Caki2 (cell line): ENCODE measurements at regions not wholly inside any gene's neighbourhood (a gene's known extent, or its start where the extent isn't known, plus 50 kb on each side); places are given as distances from the start of the nearest gene placed in this dataset.
"Not testable (repeated sequence)": the region's sequence is repeated elsewhere in the genome, so short reads cannot be mapped to it uniquely, and the experiment has no call there.

Experiments used
- DNase-seq: peaks from one replicate; pipeline ENCODE4 v3.0.0-alpha.2; 2015; ENCODE audit warnings: low read depth
- in situ Hi-C: cut with HindIII; loops from 2 replicates; pipeline ENCODE4 v1.10.0; 2016; ENCODE audit warnings: low sequenced_read_pairs, low pct_unique_long_range_greater_than_20kb, mixed read lengths

DNA sequence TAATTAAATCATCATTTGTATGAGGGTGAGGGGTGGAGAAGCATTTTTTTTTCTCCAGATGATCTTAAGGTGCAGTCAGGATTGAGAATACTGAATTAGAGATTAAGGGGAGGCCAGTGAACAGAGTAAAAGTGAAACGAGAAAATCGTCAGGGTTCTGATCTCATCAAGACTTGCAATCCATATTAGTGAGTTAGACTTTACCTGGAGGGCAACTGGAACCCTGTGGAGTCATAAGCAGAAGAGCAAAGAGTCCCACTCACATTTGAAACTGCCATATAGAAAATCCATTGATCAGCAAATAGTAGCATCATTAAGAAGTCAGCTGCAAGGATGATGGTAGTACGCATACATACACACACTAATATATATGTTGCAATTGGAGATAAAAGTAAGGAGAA lies 466.2 kb upstream of the PAPPA start:
- in situ Hi-C loops = no loop called here
- no peak for DNase-seq

DNA sequence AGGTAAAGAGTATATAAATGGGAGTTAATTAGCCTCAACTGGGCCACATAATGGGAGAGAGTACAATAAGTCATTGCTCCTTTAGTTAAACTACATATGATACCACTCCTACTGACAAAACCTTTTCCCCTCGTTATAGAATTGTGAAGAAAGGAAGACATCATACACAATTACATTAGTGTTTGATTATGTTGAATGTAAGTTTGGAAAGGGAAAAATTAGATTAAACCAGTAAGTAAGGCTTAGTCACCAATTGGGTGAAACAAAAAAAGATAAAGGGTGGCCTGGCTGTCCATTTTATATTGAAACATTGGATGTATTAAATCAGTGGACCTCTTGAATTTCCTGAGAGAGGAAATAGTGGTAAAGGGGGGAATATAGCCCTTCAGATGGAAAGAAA lies 464.3 kb upstream of the PAPPA start:
- no peak for DNase-seq
- in situ Hi-C loops = no loop called here

- in situ Hi-C loops = no loop called here
- peak; percentile 78 for DNase-seq
These were observed 462.6 kb upstream of the PAPPA start for GRCh38 chr9:115690786-115691496.

DNA sequence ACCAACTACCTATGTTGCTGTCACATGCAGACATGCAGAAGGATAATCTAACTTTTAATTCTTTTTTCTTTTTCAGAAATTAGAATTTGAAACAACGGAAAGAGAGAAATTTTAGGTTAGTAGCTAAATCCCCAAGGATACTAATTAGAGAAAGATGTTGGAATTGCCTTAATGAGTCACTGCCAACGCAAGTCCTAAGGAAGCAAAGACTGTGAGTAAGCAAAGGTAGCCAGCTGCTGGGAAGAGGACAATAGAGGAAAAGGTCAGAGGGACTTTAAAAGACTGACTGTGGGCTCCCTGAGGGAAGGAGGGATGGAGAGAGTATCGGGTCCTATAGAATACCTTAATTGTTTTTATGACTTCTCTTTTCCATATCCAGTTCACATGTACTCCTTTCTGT lies 461.9 kb upstream of the PAPPA start:
- peak; percentile 16 for DNase-seq
- in situ Hi-C loops = no loop called here

GRCh38 chr9:115692868-115693267 lies 460.7 kb upstream of the PAPPA start:
- in situ Hi-C loops, DNase-seq: not testable (repeated sequence)

DNA sequence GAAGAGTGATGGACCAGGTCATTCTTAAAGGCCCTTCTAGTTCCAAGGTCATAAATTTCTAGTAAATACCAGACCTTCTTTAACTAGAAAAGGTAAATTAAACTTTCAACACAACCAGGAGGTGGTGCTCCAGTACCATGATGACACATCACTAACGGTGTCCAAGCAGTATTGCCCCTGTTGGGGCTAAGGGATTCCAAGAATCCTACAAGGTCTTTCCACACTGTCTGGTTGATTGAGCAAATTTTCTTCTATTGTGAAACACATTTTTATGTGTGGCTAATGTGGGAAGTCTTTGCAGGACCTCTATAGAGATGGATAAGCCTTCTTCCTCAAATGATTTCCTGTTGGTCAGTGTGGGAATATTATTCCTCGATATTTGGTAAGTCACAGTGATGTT lies 459.6 kb upstream of the PAPPA start:
- in situ Hi-C loops = no loop called here
- peak; percentile 29 for DNase-seq

GRCh38 chr9:115694991-115695390 lies 458.6 kb upstream of the PAPPA start:
- no peak for DNase-seq
- in situ Hi-C loops = no loop called here

GRCh38 chr9:115712981-115713380 lies 440.6 kb upstream of the PAPPA start:
- DNase-seq = no peak
- in situ Hi-C loops = no loop called here

DNA sequence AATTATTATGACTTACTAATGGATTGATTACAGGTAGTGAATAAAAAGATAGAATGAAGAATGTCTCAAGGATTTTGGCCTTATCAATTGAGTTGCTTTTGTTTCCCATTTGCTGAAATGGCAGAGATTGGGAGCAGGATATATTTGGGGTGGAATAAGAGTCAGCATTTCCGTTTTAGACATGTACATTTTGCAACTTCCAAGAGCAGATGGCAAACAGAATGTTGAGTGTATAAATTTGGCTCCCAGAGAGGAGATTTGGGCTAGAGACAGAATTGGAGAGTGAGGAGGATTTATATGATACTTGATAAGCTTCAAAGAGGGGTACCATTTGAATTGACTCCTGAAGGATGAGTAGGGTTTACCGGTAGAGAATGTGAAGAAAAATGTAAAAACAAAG lies 437.9 kb upstream of the PAPPA start:
- DNase-seq = no peak
- in situ Hi-C loops = no loop called here

DNA sequence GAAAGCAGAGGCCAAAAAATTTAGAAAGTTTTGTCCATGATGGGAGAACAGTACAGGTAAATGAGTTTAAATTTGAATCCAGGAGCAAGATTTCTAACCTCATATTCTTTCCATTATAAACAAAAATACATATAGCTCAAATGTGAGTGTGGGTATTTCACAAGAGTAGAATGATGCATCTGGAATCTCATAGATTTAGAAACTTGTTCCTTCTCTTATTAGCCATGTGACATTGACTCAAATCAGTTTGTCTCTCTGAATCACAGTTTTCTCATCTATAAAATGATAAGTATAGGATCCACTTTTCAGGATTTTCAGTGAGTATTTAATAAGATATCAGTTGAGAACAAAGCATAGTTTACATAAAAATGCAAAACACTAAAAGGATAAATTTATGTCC lies 436.3 kb upstream of the PAPPA start:
- DNase-seq = no peak
- in situ Hi-C loops = no loop called here

DNA sequence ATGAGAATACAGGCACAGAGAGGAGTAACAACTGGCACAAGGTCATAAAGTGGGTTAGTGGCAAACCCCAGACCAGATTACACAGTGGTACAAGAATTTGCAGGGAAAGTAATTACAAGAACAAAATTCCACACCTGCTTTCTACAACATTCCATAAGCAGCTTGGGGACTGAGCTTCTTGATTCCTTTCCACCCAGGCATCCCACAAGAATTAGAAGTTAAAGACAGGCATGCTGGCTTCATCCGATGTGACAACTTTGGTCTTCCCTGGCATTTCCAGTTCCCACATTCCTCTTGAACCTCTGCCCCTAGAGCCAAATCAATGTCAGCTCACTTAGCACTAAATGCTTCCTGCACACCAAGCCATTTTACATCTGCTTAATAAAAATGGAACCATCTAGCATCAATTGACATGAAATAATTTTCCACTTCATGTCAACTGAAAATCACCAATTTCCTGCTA lies 435.8 kb upstream of the PAPPA start:
- in situ Hi-C loops = no loop called here
- DNase-seq = no peak

DNA sequence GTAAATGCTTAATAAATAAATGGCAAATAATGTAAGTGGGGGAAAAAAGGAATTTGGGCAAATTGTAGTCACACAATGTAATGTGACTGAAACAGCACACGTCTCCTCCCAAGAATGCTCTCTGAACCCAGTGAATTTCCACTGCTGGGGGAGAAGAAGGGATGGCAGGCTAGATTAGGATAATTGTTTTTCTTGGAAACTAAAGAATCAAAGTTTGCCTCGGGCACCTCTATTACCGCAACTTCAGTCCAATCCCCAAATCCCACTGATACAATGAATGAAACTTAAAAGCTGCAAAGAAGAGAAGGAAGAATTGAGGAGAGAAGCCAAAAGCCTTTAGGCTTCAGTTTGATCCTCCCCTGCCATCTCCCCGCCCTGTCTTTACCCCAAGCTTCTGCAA lies 423.2 kb upstream of the PAPPA start:
- DNase-seq = no peak
- in situ Hi-C loops = no loop called here

DNA sequence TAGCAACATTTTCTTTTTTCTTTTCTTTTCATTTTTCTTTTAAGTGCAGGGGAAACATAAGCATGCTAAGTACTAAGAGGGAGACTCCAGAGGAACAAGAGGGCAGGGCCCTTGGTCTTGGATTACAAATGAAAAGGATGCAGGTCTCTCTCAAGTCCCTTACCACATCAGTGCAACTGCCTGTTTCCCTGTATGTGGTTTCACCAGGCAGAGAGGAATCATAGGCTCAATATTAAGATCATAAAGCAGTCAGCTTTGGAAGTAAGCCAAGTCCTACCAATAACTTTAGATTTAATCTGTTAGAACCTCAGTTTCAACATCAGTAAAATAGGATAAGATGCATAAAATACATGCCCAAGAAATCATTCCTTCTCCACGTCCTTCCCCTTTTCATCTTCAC lies 422.7 kb upstream of the PAPPA start:
- in situ Hi-C loops = no loop called here
- DNase-seq = no peak

GRCh38 chr9:115733318-115734110 lies 420.1 kb upstream of the PAPPA start:
- DNase-seq = peak; percentile 6
- in situ Hi-C loops = no loop called here

DNA sequence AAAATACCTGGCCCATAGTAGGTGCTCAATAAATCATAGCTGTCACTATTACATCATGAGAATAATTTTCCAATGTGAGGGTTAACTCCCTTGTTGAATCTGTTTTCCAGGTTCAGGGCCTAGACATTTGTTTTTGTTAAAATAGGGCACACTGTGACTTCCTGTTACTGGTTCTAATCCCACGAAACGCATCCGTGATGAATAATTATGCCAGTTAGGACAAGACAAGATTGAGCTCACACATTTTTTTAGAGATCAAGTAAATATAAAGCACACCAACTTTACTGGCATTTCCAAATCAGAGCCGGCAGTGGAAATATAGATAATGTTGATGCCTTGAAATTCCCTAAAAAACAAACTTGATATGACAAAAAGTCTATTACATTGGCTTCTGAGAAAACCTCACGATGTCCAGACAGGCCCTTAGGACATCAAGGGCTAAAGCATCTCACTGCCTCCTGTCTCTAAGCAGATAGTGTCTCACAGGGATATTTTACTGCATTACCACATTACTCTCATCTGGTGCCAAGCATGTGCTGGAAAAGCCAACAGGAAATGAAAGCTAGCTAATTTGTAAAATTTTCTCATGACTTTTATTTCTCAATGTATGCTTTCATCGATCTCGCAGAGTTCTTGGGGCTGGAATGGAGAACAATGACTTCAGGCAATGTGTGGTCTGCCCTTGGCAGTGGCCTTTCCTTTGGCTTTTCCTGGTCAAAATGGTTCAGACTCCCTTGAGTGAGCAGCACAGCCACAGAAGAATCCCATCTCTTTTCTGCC lies 414.3 kb upstream of the PAPPA start:
- in situ Hi-C loops = no loop called here

GRCh38 chr9:115740986-115741385 lies 412.6 kb upstream of the PAPPA start:
- no peak for DNase-seq
- in situ Hi-C loops = no loop called here

More for the DNA sequence above, 414.3 kb upstream of the PAPPA start:
- no peak for DNase-seq

DNA sequence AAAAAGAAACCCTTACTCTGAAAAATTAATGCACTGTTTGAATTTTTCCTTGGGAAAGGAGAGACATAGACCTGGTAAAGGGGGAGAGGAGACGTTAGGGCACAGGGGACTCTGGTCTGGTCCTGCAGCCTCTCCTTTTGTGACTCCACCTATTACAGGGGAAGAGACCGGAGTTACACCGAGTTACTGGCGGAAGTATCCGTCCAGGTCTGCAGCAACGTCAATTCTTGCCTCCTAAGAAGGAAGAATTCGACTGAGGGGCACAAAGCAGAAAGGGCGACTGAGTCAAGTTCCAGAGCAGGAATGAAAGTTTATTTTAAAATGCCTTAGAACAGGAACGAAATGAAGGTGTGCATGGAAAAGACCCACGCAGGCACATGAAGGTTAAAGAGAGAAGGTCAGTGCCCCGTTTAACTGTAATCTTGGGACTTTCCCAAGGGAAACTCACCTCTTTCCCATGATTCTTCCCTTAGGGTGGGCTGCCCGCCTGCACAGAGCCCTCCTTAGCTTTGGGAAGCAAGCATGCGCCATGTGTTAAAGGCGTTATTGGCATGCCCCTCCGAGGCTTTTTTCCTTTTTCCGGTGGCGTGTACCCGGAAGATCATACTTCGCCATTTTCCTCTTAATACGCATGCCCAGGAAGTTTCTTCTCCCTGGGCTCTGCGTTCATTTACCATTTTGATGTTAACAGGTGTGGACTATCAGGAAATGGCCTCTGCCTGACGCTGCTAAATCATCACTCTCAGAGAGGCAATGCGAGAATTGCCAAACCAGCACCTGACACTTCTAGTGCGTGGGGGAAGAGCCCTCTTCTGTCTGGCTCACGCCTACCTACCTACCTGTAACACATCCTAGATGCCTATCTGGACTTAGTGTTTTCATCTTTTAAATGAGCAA lies 409.6 kb upstream of the PAPPA start:
- no peak for DNase-seq
- in situ Hi-C loops = no loop called here

GRCh38 chr9:115746496-115746895 lies 407.1 kb upstream of the PAPPA start:
- in situ Hi-C loops = no loop called here
- DNase-seq = no peak
